SJSA1 (cell line): ENCODE measurements at regions not wholly inside any gene's neighbourhood (a gene's known extent, or its start where the extent isn't known, plus 50 kb on each side); places are given as distances from the start of the nearest gene placed in this dataset.

Experiments
- DNase-seq, 2 experiments: peaks; one replicate each; pipeline ENCODE4 v3.0.0-alpha.2; 2015 to 2020; ENCODE audit warnings: low spot score in 2 of 2, low read depth in 1 of 2
- H3K27ac ChIP-seq: fragments of 250-450 bp; sonication (Bioruptor Pico); 2 replicates; pipeline ENCODE4 v1.5.1; 2020; ENCODE audit warnings: mild to moderate bottlenecking, moderate library complexity
- H3K27me3 ChIP-seq: fragments of 250-450 bp; sonication (Bioruptor Pico); replicated peaks from 2 replicates; pipeline ENCODE4 v1.5.1; 2020; ENCODE audit warnings: mild to moderate bottlenecking, moderate library complexity
- H3K36me3 ChIP-seq: fragments of 250-450 bp; sonication (Bioruptor Pico); 2 replicates; pipeline ENCODE4 v1.5.1; 2020; ENCODE audit warnings: mild to moderate bottlenecking
- H3K4me1 ChIP-seq: fragments of 250-450 bp; sonication (Bioruptor Pico); replicated peaks from 2 replicates; pipeline ENCODE4 v1.6.1; 2021; ENCODE audit warnings: mild to moderate bottlenecking
- H3K4me3 ChIP-seq: fragments of 250-450 bp; sonication (Bioruptor Pico); 2 replicates; pipeline ENCODE4 v1.5.1; 2020; ENCODE audit warnings: mild to moderate bottlenecking
- H3K9me3 ChIP-seq: fragments of 250-450 bp; sonication (Bioruptor Pico); replicated peaks from 2 replicates; pipeline ENCODE4 v1.5.1; 2020; ENCODE audit warnings: mild to moderate bottlenecking

- H3K27me3 ChIP-seq, result no peaks in the 10 kb centered on the region
- no peaks in the 10 kb centered on the region for H3K9me3 ChIP-seq
- no peaks in the 10 kb centered on the region for H3K4me1 ChIP-seq
- no peak overlapping the region for H3K27ac ChIP-seq
- no peak for DNase-seq
- H3K36me3 ChIP-seq, result no peaks in the 10 kb centered on the region
- H3K4me3 ChIP-seq, result no peak overlapping the region
Observed at GRCh38 chr14:75361751-75362433, 65.9 kb upstream of the JDP2 start.

- no peaks in the 10 kb centered on the region for H3K9me3 ChIP-seq
- H3K4me3 ChIP-seq, result no peak overlapping the region
- H3K36me3 ChIP-seq, result no peaks in the 10 kb centered on the region
- DNase-seq, result no peak
- H3K27me3 ChIP-seq, result no peaks in the 10 kb centered on the region
- H3K27ac ChIP-seq, result no peak overlapping the region
- H3K4me1 ChIP-seq, result no peaks in the 10 kb centered on the region
Observed at GRCh38 chr14:75363130-75363529, 64.7 kb upstream of the JDP2 start.

GRCh38 chr14:75363570-75364227 lies 64.1 kb upstream of the JDP2 start:
- Histone ChIP-seq H3K9me3 (no peaks in the 10 kb centered on the region), H3K27ac (no peak overlapping the region), H3K36me3 (no peaks in the 10 kb centered on the region), H3K4me1 (no peaks in the 10 kb centered on the region), H3K27me3 (no peaks in the 10 kb centered on the region), H3K4me3 (no peak overlapping the region)
- DNase-seq, result peak in 1 of 2 experiments; percentile 4

GRCh38 chr14:75365116-75365515 lies 62.7 kb upstream of the JDP2 start:
- H3K9me3 ChIP-seq, result no peaks in the 10 kb centered on the region
- DNase-seq, result no peak
- H3K27ac ChIP-seq, result no peak overlapping the region
- H3K4me1 ChIP-seq, result no peaks in the 10 kb centered on the region
- H3K4me3 ChIP-seq, result no peak overlapping the region
- no peaks in the 10 kb centered on the region for H3K27me3 ChIP-seq
- H3K36me3 ChIP-seq, result no peaks in the 10 kb centered on the region

- H3K4me1 ChIP-seq, result no peaks in the 10 kb centered on the region
- H3K36me3 ChIP-seq, result no peaks in the 10 kb centered on the region
- no peak overlapping the region for H3K27ac ChIP-seq
- H3K4me3 ChIP-seq, result no peak overlapping the region
- H3K9me3 ChIP-seq, result no peaks in the 10 kb centered on the region
- no peak for DNase-seq
- H3K27me3 ChIP-seq, result no peaks in the 10 kb centered on the region; the same call in 1 of the 2 replicates
Observed at GRCh38 chr14:75366963-75367362, 60.9 kb upstream of the JDP2 start.

- no peak overlapping the region for H3K27ac ChIP-seq
- H3K4me3 ChIP-seq, result no peak overlapping the region
- DNase-seq, result no peak
- no peaks in the 10 kb centered on the region for H3K36me3 ChIP-seq
- H3K4me1 ChIP-seq, result no peaks in the 10 kb centered on the region
- no peaks in the 10 kb centered on the region for H3K9me3 ChIP-seq
- no peaks in the 10 kb centered on the region; the same call in 1 of the 2 replicates for H3K27me3 ChIP-seq
Observed at GRCh38 chr14:75368333-75368732, 59.5 kb upstream of the JDP2 start.

GRCh38 chr14:75369506-75369905 lies 58.3 kb upstream of the JDP2 start:
- H3K27me3 ChIP-seq, result no peaks in the 10 kb centered on the region; the same call in 1 of the 2 replicates
- H3K4me3 ChIP-seq, result no peak overlapping the region
- no peak overlapping the region for H3K27ac ChIP-seq
- DNase-seq, result no peak
- H3K4me1 ChIP-seq, result no peaks in the 10 kb centered on the region
- no peaks in the 10 kb centered on the region for H3K9me3 ChIP-seq
- H3K36me3 ChIP-seq, result no peaks in the 10 kb centered on the region

GRCh38 chr14:75370416-75371205 lies 57.2 kb upstream of the JDP2 start:
- Histone ChIP-seq H3K27ac (no peak overlapping the region), H3K27me3 (no peaks in the 10 kb centered on the region; the same call in 1 of the 2 replicates), H3K9me3 (no peaks in the 10 kb centered on the region), H3K4me1 (no peaks in the 10 kb centered on the region), H3K4me3 (no peak overlapping the region), H3K36me3 (no peaks in the 10 kb centered on the region)
- DNase-seq, result no peak

GRCh38 chr14:75371297-75371696 lies 56.5 kb upstream of the JDP2 start:
- no peak for DNase-seq
- Histone ChIP-seq H3K4me1 (no peaks in the 10 kb centered on the region), H3K4me3 (no peak overlapping the region), H3K27me3 (no peaks in the 10 kb centered on the region; the same call in 1 of the 2 replicates), H3K9me3 (no peaks in the 10 kb centered on the region), H3K36me3 (no peaks in the 10 kb centered on the region), H3K27ac (no peak overlapping the region)

- Histone ChIP-seq H3K9me3 (no peaks in the 10 kb centered on the region), H3K27me3 (no peaks in the 10 kb centered on the region; the same call in 1 of the 2 replicates), H3K4me3 (no peak overlapping the region), H3K4me1 (no peaks in the 10 kb centered on the region), H3K36me3 (no peaks in the 10 kb centered on the region), H3K27ac (no peak overlapping the region)
- DNase-seq, result no peak
Observed at GRCh38 chr14:75372260-75372659, 55.6 kb upstream of the JDP2 start.

GRCh38 chr14:75373133-75373532 lies 54.7 kb upstream of the JDP2 start:
- no peak overlapping the region for H3K4me3 ChIP-seq
- no peak overlapping the region for H3K27ac ChIP-seq
- no peak for DNase-seq
- no peaks in the 10 kb centered on the region for H3K4me1 ChIP-seq
- H3K27me3 ChIP-seq, result no peaks in the 10 kb centered on the region; the same call in 1 of the 2 replicates
- no peaks in the 10 kb centered on the region for H3K36me3 ChIP-seq
- no peaks in the 10 kb centered on the region for H3K9me3 ChIP-seq

- no peaks in the 10 kb centered on the region for H3K36me3 ChIP-seq
- H3K9me3 ChIP-seq, result no peaks in the 10 kb centered on the region
- DNase-seq, result no peak
- no peaks in the 10 kb centered on the region for H3K4me1 ChIP-seq
- no peak overlapping the region for H3K4me3 ChIP-seq
- H3K27ac ChIP-seq, result no peak overlapping the region
- no peaks in the 10 kb centered on the region; the same call in 1 of the 2 replicates for H3K27me3 ChIP-seq
Observed at GRCh38 chr14:75373616-75374015, 54.2 kb upstream of the JDP2 start.

GRCh38 chr14:75374911-75375310 lies 52.9 kb upstream of the JDP2 start:
- H3K36me3 ChIP-seq, result no peaks in the 10 kb centered on the region
- H3K27me3 ChIP-seq, result no peaks in the 10 kb centered on the region; the same call in 1 of the 2 replicates
- no peaks in the 10 kb centered on the region for H3K9me3 ChIP-seq
- H3K4me1 ChIP-seq, result no peaks in the 10 kb centered on the region
- DNase-seq, result no peak
- H3K4me3 ChIP-seq, result no peak overlapping the region
- no peak overlapping the region for H3K27ac ChIP-seq

- Histone ChIP-seq H3K27ac (no peak overlapping the region), H3K27me3 (no peaks in the 10 kb centered on the region; the same call in 1 of the 2 replicates), H3K4me3 (no peak overlapping the region), H3K36me3 (no peaks in the 10 kb centered on the region), H3K4me1 (no peaks in the 10 kb centered on the region), H3K9me3 (no peaks in the 10 kb centered on the region)
- DNase-seq, result peak in 1 of 2 experiments; percentile 10
Observed at GRCh38 chr14:75375983-75376382, 51.8 kb upstream of the JDP2 start.
